22Rv1 (cell line): ENCODE measurements at regions not wholly inside any gene's neighbourhood (a gene's known extent, or its start where the extent isn't known, plus 50 kb on each side); places are given as distances from the start of the nearest gene placed in this dataset.

Source experiments
- H3K27ac ChIP-seq: fragments of 450-650 bp; 2 replicates; pipeline ENCODE4 v1.5.1; 2017
- ZFX ChIP-seq: fragments of 450-650 bp; IDR thresholded peaks from 2 replicates; pipeline ENCODE4 v1.6.1; 2017; ENCODE audit warnings: antibody characterized with exemption, borderline replicate concordance
- TF ChIP-seq, protein P1 (sequence below): fragments of 450-650 bp; IDR thresholded peaks from 2 replicates; pipeline ENCODE4 v1.5.1; 2017; ENCODE audit warnings: mild to moderate bottlenecking

- TF ChIP-seq, protein P1, sequence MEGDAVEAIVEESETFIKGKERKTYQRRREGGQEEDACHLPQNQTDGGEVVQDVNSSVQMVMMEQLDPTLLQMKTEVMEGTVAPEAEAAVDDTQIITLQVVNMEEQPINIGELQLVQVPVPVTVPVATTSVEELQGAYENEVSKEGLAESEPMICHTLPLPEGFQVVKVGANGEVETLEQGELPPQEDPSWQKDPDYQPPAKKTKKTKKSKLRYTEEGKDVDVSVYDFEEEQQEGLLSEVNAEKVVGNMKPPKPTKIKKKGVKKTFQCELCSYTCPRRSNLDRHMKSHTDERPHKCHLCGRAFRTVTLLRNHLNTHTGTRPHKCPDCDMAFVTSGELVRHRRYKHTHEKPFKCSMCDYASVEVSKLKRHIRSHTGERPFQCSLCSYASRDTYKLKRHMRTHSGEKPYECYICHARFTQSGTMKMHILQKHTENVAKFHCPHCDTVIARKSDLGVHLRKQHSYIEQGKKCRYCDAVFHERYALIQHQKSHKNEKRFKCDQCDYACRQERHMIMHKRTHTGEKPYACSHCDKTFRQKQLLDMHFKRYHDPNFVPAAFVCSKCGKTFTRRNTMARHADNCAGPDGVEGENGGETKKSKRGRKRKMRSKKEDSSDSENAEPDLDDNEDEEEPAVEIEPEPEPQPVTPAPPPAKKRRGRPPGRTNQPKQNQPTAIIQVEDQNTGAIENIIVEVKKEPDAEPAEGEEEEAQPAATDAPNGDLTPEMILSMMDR = no peak
- TF ChIP-seq ZFX = no peak
- H3K27ac ChIP-seq = no peak overlapping the region
These were observed 259.9 kb downstream of the OPA1 start for GRCh38 chr3:193852901-193853300.

GRCh38 chr3:193853511-193854219 lies 260.7 kb downstream of the OPA1 start:
- TF ChIP-seq, protein P1 = no peak
- TF ChIP-seq ZFX = no peak
- H3K27ac ChIP-seq = no peak overlapping the region

DNA sequence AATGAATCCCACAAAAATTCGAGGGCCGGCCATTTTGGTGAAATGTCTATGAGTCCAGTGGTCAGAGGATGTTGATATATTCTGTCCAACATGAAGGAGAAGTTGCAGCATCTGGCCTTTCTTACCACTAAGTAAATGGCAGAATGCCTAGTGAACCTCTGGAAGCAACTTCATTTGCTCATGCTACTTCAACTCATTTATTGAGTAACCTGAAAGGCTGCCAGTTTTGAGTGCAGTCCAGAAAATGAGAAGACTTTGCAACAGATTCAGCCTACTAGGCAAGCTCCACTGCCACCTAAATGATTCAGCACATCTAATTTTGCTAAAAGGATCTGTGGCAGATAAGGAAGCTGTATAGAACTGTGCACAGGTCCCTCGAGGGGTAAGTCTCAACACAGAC lies 265.0 kb downstream of the OPA1 start:
- H3K27ac ChIP-seq = no peak overlapping the region

DNA sequence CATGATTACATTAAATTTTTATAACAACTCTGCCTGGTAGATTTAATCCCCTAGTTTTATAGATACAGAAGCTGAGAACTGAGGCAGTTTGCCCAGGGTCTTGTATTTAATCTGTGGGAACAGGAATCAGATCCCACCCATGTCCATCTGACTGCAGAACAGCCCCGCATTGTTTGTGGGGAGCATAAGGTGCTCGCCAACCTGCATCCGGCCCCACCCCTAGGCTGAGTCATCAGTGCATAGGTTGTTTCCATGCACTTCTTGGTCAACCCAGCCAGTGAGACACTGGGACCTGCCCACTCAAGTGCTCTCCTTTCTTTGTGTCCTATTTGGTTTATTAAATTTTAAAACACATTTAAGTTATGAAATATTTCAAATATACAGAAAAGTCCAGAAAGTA lies 266.2 kb downstream of the OPA1 start:
- TF ChIP-seq ZFX = no peak
- TF ChIP-seq, protein P1 = no peak
- no peak overlapping the region for H3K27ac ChIP-seq

More for the DNA sequence above, 265.0 kb downstream of the OPA1 start:
- TF ChIP-seq, protein P1 = no peak
- no peak for TF ChIP-seq ZFX

- no peak overlapping the region for H3K27ac ChIP-seq
- no peak for TF ChIP-seq ZFX
- TF ChIP-seq, protein P1 = no peak
These were observed 268.0 kb downstream of the OPA1 start for GRCh38 chr3:193861012-193861411.

DNA sequence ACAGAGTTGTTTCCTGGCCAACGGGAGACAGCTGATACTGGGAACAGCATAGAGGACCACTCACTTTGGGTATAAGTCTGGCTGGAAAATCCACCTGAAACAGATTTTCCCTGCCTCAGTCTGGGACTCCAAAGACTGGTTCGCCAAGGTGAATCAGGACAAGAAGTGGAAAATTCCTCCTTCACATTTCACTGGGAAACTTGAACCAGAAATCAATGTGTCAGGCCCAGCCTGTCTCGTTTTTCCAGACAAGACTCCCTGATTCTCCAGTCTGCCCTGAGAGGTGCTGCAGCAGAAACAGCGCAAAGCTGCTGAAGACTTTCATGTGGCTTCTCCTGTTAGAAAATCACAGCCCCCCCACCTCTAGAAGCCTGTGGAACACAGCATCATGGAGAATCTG lies 269.8 kb downstream of the OPA1 start:
- H3K27ac ChIP-seq = no peak overlapping the region
- no peak for TF ChIP-seq ZFX
- TF ChIP-seq, protein P1 = no peak

DNA sequence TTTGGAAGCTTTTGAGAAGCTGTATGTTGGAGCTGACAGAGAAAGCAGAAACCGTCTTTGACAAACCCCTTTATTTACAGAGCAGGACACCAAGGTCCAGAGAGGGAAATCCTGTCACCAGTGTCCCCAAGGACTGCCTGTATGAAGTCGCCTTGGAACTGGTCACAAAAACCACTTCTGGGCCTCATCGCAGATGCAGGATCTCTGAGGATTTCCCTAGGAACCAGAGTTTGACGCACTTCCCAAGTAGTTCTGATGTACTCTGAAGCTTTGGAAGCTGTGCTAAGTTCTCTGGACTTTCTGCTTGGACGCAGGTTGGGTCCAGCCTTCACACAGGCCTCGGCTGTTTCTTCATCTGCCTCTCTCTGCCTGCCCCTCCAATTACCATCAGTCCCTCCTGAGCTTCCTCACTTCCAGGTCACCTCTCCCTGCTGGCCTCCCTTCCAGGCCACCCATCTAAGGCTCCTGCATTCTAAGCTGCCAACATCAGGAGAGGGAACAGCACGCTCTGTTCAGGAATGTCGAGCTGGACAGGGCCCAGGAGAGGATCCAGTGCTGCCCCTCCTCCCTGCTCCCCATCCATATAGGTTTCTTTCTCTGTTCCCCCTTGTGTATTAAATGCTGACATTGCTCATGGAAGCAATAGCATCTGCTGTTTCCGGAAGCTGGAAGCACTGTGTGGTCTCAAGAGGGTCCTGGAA lies 270.8 kb downstream of the OPA1 start:
- TF ChIP-seq, protein P1 = no peak
- no peak for TF ChIP-seq ZFX
- H3K27ac ChIP-seq = no peak overlapping the region
